Vagina (tissue), 2 donors: ENCODE measurements at regions not wholly inside any gene's neighbourhood (a gene's known extent, or its start where the extent isn't known, plus 50 kb on each side); places are given as distances from the start of the nearest gene placed in this dataset.

Experiments
- CTCF ChIP-seq, 3 experiments: fragments of 450-650 bp in 2 of 3; fragments of 200-600 bp in 1 of 3; sonication (generic) in 1 of 3; IDR thresholded peaks; one replicate each; pipeline ENCODE4 v1.5.1; 2017 to 2019; ENCODE audit warnings: antibody characterized with exemption in 3 of 3, mild to moderate bottlenecking in 2 of 3, moderate library complexity in 2 of 3
- POLR2AphosphoS5 ChIP-seq, 2 donors: sonication (generic); formaldehyde crosslinking; IDR thresholded peaks; one replicate each; pipeline ENCODE4 v1.9.0; 2017; ENCODE audit warnings: antibody characterized with exemption in 2 of 2, mild to moderate bottlenecking in 2 of 2, low read depth in 1 of 2; ENCODE audit not compliant: insufficient read depth in 1 of 2

GRCh38 chr6:97423190-97423589, 140.2 kb upstream of the MMS22L start:
- TF ChIP-seq CTCF (IDR thresholded peaks at IDR 0.05) = no peak
- TF ChIP-seq POLR2AphosphoS5 (IDR thresholded peaks at IDR 0.05; ENCODE audit: insufficient read depth in 1 of 2, low read depth in 1 of 2) = no peak
